ENCODE measurements at regions not wholly inside any gene's neighbourhood (a gene's known extent, or its start where the extent isn't known, plus 50 kb on each side); places are given as distances from the start of the nearest gene placed in this dataset.

DNA sequence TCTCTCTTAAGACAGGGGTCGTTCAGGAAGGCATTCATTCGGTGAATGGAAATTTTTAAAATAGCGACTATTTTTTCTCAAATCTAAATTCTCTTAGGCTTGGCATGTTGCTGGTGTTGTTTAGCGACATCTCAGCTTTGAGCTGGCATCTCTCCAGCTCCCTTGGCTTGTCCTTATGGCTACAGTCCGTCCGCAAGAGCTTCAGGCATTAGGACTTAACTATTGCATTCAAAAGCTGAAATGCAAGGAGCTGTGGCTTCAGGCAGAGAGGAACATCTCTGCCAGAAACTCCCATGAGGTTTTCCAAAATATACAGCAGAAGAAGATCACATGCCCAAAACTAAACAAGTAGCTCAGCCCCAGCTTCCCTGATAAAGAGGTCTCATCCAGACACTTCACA is 578.5 kb downstream of the EFNB2 start:
- no peak for TF ChIP-seq EZH2 (IDR thresholded peaks at IDR 0.05; ENCODE audit: low read depth, unreplicated experiment)
- TF ChIP-seq, protein P1, sequence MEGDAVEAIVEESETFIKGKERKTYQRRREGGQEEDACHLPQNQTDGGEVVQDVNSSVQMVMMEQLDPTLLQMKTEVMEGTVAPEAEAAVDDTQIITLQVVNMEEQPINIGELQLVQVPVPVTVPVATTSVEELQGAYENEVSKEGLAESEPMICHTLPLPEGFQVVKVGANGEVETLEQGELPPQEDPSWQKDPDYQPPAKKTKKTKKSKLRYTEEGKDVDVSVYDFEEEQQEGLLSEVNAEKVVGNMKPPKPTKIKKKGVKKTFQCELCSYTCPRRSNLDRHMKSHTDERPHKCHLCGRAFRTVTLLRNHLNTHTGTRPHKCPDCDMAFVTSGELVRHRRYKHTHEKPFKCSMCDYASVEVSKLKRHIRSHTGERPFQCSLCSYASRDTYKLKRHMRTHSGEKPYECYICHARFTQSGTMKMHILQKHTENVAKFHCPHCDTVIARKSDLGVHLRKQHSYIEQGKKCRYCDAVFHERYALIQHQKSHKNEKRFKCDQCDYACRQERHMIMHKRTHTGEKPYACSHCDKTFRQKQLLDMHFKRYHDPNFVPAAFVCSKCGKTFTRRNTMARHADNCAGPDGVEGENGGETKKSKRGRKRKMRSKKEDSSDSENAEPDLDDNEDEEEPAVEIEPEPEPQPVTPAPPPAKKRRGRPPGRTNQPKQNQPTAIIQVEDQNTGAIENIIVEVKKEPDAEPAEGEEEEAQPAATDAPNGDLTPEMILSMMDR (conservative IDR thresholded peaks at IDR 0.05; ENCODE audit: low read depth in 2 of 2), result no peak
- TF ChIP-seq ZNF114 (CRISPR knock-in tag; IDR thresholded peaks at IDR 0.05), result no peak
- TF ChIP-seq EZH2phosphoT487 (IDR thresholded peaks at IDR 0.05; ENCODE audit: unreplicated experiment), result no peak
- TF ChIP-seq, protein P2, sequence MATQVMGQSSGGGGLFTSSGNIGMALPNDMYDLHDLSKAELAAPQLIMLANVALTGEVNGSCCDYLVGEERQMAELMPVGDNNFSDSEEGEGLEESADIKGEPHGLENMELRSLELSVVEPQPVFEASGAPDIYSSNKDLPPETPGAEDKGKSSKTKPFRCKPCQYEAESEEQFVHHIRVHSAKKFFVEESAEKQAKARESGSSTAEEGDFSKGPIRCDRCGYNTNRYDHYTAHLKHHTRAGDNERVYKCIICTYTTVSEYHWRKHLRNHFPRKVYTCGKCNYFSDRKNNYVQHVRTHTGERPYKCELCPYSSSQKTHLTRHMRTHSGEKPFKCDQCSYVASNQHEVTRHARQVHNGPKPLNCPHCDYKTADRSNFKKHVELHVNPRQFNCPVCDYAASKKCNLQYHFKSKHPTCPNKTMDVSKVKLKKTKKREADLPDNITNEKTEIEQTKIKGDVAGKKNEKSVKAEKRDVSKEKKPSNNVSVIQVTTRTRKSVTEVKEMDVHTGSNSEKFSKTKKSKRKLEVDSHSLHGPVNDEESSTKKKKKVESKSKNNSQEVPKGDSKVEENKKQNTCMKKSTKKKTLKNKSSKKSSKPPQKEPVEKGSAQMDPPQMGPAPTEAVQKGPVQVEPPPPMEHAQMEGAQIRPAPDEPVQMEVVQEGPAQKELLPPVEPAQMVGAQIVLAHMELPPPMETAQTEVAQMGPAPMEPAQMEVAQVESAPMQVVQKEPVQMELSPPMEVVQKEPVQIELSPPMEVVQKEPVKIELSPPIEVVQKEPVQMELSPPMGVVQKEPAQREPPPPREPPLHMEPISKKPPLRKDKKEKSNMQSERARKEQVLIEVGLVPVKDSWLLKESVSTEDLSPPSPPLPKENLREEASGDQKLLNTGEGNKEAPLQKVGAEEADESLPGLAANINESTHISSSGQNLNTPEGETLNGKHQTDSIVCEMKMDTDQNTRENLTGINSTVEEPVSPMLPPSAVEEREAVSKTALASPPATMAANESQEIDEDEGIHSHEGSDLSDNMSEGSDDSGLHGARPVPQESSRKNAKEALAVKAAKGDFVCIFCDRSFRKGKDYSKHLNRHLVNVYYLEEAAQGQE (IDR thresholded peaks at IDR 0.05; ENCODE audit: unreplicated experiment), result no peak

Data from GM23338 (cell line).